GM12891 (cell line): ENCODE measurements at regions not wholly inside any gene's neighbourhood (a gene's known extent, or its start where the extent isn't known, plus 50 kb on each side); places are given as distances from the start of the nearest gene placed in this dataset.

Experiments used
- POLR2A ChIP-seq: IDR thresholded peaks from 2 replicates; pipeline ENCODE4 v1.6.1; 2011; ENCODE audit warnings: low read depth, low read length, control low read depth
- POLR2AphosphoS5 ChIP-seq: IDR thresholded peaks from 2 replicates; pipeline ENCODE4 v1.6.1; 2011; ENCODE audit warnings: low read depth, low read length, control low read depth
- TAF1 ChIP-seq: IDR thresholded peaks from 2 replicates; pipeline ENCODE4 v1.6.1; 2011; ENCODE audit warnings: low read depth, low read length, control low read depth

GRCh38 chr6:150299873-150300485, 68.8 kb upstream of the IYD start:
- TF ChIP-seq TAF1: no peak
- TF ChIP-seq POLR2A: no peak
- no peak for TF ChIP-seq POLR2AphosphoS5
